ENCODE measurements at regions not wholly inside any gene's neighbourhood (a gene's known extent, or its start where the extent isn't known, plus 50 kb on each side); places are given as distances from the start of the nearest gene placed in this dataset.
"Not testable (repeated sequence)": the region's sequence is repeated elsewhere in the genome, so short reads cannot be mapped to it uniquely, and the experiment has no call there.

GRCh38 chr3:99562138-99562537 lies 76.3 kb upstream of the COL8A1 start:
- TF ChIP-seq CTCF (IDR thresholded peaks at IDR 0.05; ENCODE audit: control extremely low read depth, extremely low read depth), result no peak
- Histone ChIP-seq H3K4me3 (no peak overlapping the region), H3K9me3 (ENCODE audit: control insufficient read depth in 4 of 4, insufficient read depth in 3 of 4, low read length in 3 of 4) (peaks cover 0 to 2% (median 0%) of the 10 kb centered on the region in 4 donors), H3K27me3 (ENCODE audit: control insufficient read depth in 3 of 3, insufficient read depth in 3 of 3, low read length in 2 of 3) (no peaks in the 10 kb centered on the region), H3K36me3 (ENCODE audit: control insufficient read depth in 4 of 4, insufficient read depth in 4 of 4, low read length in 4 of 4) (no peaks in the 10 kb centered on the region), H3K27ac (ENCODE audit: low read depth in 1 of 2, low read length in 1 of 2) (no peak overlapping the region), H3K9ac (ENCODE audit: insufficient read depth in 1 of 2, low read length in 2 of 2) (no peak overlapping the region), H3K4me1 (ENCODE audit: control insufficient read depth in 5 of 5, insufficient read depth in 5 of 5, low read length in 5 of 5) (no peaks in the 10 kb centered on the region)
- DNase-seq, result peak; percentile 30 to 63 (median 38)
- WGBS, 2 donors, result 0 to 30% methylated on average over 1 of the region's 1 CpG
- no peak for ATAC-seq (ENCODE audit: insufficient read depth, low FRiP score)

- ATAC-seq (ENCODE audit: insufficient read depth, low FRiP score) (no peak), DNase-seq (no peak)
- H3K27ac ChIP-seq (ENCODE audit: low read depth in 1 of 2, low read length in 1 of 2), result no peak overlapping the region
- H3K36me3 ChIP-seq (ENCODE audit: control insufficient read depth in 4 of 4, insufficient read depth in 4 of 4, low read length in 4 of 4), result no peaks in the 10 kb centered on the region
- no peak overlapping the region for H3K9ac ChIP-seq (ENCODE audit: insufficient read depth in 1 of 2, low read length in 2 of 2)
- TF ChIP-seq CTCF (IDR thresholded peaks at IDR 0.05; ENCODE audit: control extremely low read depth, extremely low read depth), result no peak
- H3K27me3 ChIP-seq (ENCODE audit: control insufficient read depth in 3 of 3, insufficient read depth in 3 of 3, low read length in 2 of 3), result no peaks in the 10 kb centered on the region
- no peaks in the 10 kb centered on the region for H3K9me3 ChIP-seq (ENCODE audit: control insufficient read depth in 4 of 4, insufficient read depth in 3 of 4, low read length in 3 of 4)
- H3K4me1 ChIP-seq (ENCODE audit: control insufficient read depth in 5 of 5, insufficient read depth in 5 of 5, low read length in 5 of 5), result no peaks in the 10 kb centered on the region
- no peak overlapping the region for H3K4me3 ChIP-seq
- 80 to 83% methylated on average over 3 of the region's 3 CpGs for WGBS, 2 donors
Measured at GRCh38 chr3:99561056-99561455, 77.3 kb upstream of the COL8A1 start.

- no peak overlapping the region for H3K4me3 ChIP-seq
- H3K4me1 ChIP-seq (ENCODE audit: control insufficient read depth in 5 of 5, insufficient read depth in 5 of 5, low read length in 5 of 5), result no peaks in the 10 kb centered on the region
- H3K9me3 ChIP-seq (ENCODE audit: control insufficient read depth in 4 of 4, insufficient read depth in 3 of 4, low read length in 3 of 4), result no peaks in the 10 kb centered on the region
- DNase-seq (no peak), ATAC-seq (ENCODE audit: insufficient read depth, low FRiP score) (no peak)
- no peaks in the 10 kb centered on the region for H3K27me3 ChIP-seq (ENCODE audit: control insufficient read depth in 3 of 3, insufficient read depth in 3 of 3, low read length in 2 of 3)
- H3K27ac ChIP-seq (ENCODE audit: low read depth in 1 of 2, low read length in 1 of 2), result no peak overlapping the region
- H3K36me3 ChIP-seq (ENCODE audit: control insufficient read depth in 4 of 4, insufficient read depth in 4 of 4, low read length in 4 of 4), result no peaks in the 10 kb centered on the region
- no peak for TF ChIP-seq CTCF (IDR thresholded peaks at IDR 0.05; ENCODE audit: control extremely low read depth, extremely low read depth)
- H3K9ac ChIP-seq (ENCODE audit: insufficient read depth in 1 of 2, low read length in 2 of 2), result no peak overlapping the region
Measured at GRCh38 chr3:99559196-99559595, 79.2 kb upstream of the COL8A1 start.

GRCh38 chr3:99555885-99556284 lies 82.5 kb upstream of the COL8A1 start:
- not testable (repeated sequence) for ATAC-seq (ENCODE audit: insufficient read depth, low FRiP score); H3K4me1 ChIP-seq (ENCODE audit: control insufficient read depth in 5 of 5, insufficient read depth in 5 of 5, low read length in 5 of 5); H3K27me3 ChIP-seq (ENCODE audit: control insufficient read depth in 3 of 3, insufficient read depth in 3 of 3, low read length in 2 of 3); H3K9ac ChIP-seq (ENCODE audit: insufficient read depth in 1 of 2, low read length in 2 of 2); H3K27ac ChIP-seq (ENCODE audit: low read depth in 1 of 2, low read length in 1 of 2); H3K4me3 ChIP-seq; DNase-seq; H3K36me3 ChIP-seq (ENCODE audit: control insufficient read depth in 4 of 4, insufficient read depth in 4 of 4, low read length in 4 of 4); H3K9me3 ChIP-seq (ENCODE audit: control insufficient read depth in 4 of 4, insufficient read depth in 3 of 4, low read length in 3 of 4)
- WGBS, 2 donors, result 94 to 97% methylated on average over 5 of the region's 5 CpGs

Data from lung (tissue), 11 donors.